Central memory CD8-positive, alpha-beta T cell (primary cell): ENCODE measurements at regions not wholly inside any gene's neighbourhood (a gene's known extent, or its start where the extent isn't known, plus 50 kb on each side); places are given as distances from the start of the nearest gene placed in this dataset.
"Not testable (repeated sequence)": the region's sequence is repeated elsewhere in the genome, so short reads cannot be mapped to it uniquely, and the experiment has no call there.

Experiments used
- ATAC-seq: fragments of 150-1000 bp; cut with Tn5 transposase; replicated peaks from 2 replicates; pipeline ENCODE4 v1.10.0; 2022; ENCODE audit warnings: mild to moderate bottlenecking, moderate FRiP score, moderate number of reproducible peaks; ENCODE audit not compliant: poor library complexity, severe bottlenecking; ENCODE audit errors: extremely low read depth
- DNase-seq, 2 donors: peaks; one replicate each; pipeline ENCODE4 v3.0.0; 2021; ENCODE audit warnings: low spot score in 2 of 2
- H3K27ac Mint-ChIP-seq: one replicate; pipeline ENCODE4 v1.8.0; 2022; ENCODE audit warnings: low read depth, mild to moderate bottlenecking, moderate library complexity, mixed read lengths
- H3K27me3 Mint-ChIP-seq: one replicate; pipeline ENCODE4 v1.8.0; 2022; ENCODE audit warnings: mixed read lengths
- H3K36me3 Mint-ChIP-seq: one replicate; pipeline ENCODE4 v1.8.0; 2022; ENCODE audit warnings: mild to moderate bottlenecking, moderate library complexity, mixed read lengths; ENCODE audit not compliant: insufficient read depth
- H3K4me1 Mint-ChIP-seq: one replicate; pipeline ENCODE4 v1.8.0; 2022; ENCODE audit warnings: mixed read lengths
- H3K4me3 Mint-ChIP-seq: one replicate; pipeline ENCODE4 v1.8.0; 2022; ENCODE audit warnings: mild to moderate bottlenecking, moderate library complexity, mixed read lengths
- H3K9me3 Mint-ChIP-seq: one replicate; pipeline ENCODE4 v1.8.0; 2022; ENCODE audit warnings: mixed read lengths

DNA sequence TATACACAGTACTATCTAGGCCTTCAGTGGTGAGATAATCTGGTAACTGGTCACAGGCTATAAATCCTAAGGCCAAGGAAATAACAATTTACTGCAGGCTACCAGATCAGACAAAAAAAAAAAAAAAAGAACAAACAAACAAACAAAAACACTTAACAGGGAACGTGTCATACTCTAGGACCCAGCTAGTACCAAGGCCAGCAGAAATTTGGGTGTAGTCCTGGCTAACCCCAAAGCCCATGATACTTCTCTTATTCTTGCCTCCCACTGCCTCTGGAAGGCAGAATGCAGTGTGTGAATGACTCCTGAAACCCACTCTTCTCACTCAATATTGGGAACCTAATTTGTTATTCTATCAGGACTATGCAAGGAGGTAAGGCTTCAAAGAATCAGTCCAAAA is 53.7 kb upstream of the ST3GAL6 start:
- no peak overlapping the region for H3K27ac Mint-ChIP-seq
- DNase-seq = no peak
- H3K4me3 Mint-ChIP-seq = no peak overlapping the region

DNA sequence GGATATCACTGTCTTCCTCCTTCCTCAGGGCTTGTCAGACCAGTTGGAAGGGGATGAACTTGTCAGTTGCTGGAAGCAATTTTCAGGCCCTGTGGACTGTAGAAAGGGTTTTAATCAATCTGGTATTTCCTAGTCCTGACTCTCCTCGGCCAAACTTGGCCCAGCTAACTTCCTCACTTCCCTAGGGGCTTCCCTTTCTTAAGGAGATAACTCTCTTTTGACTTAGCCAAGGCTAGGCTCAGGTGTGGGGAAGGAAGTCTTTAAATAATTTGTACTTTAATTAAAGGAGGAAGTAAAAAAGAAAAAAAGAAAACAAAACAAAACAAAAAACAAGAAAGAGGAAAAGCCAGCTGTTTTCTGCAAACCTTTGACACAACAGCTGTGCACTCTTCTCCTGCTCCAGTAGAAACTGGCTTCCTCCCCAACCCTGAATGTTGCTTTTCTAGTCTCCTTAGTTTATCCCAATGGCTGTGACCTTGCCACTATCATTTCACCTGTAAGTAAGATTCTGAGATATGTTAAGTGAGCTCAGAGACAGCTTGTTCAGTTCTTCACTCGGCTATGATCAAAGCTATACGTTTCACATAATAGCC is 53.0 kb upstream of the ST3GAL6 start:
- Mint-ChIP-seq H3K4me1 (no peaks in the 10 kb centered on the region), H3K27me3 (peaks cover 42% of the 10 kb centered on the region), H3K9me3 (no peaks in the 10 kb centered on the region), H3K4me3 (no peak overlapping the region), H3K27ac (no peak overlapping the region), H3K36me3 (no peaks in the 10 kb centered on the region)
- ATAC-seq (no peak), DNase-seq (no peak)

More for the DNA sequence above, 53.7 kb upstream of the ST3GAL6 start:
- Mint-ChIP-seq H3K9me3 (no peaks in the 10 kb centered on the region), H3K36me3 (no peaks in the 10 kb centered on the region), H3K27me3 (peaks cover 42% of the 10 kb centered on the region), H3K4me1 (no peaks in the 10 kb centered on the region)
- ATAC-seq = no peak

DNA sequence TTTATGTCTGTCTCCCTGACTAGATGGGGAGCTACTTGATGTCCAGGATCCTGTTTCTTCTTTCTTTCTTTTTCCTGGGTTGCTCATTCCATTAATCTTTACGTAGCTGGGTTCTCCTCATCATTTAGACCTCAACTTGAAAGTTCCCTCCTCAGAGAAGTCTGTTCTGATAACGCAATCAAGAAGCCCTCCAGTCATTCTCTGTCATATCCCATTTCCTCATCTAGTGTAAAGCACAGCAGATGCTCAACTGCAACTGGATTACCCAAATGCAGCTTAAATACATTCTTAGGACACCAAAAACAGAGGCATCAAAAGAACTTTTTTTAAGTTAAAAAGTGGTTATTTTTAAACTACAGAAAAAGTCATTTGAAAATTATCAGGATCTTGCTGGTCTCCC is 51.7 kb upstream of the ST3GAL6 start:
- H3K4me1 Mint-ChIP-seq = no peaks in the 10 kb centered on the region
- H3K36me3 Mint-ChIP-seq = no peaks in the 10 kb centered on the region
- H3K27ac Mint-ChIP-seq = no peak overlapping the region
- H3K4me3 Mint-ChIP-seq = no peak overlapping the region
- peaks cover 42% of the 10 kb centered on the region for H3K27me3 Mint-ChIP-seq
- DNase-seq = no peak
- no peaks in the 10 kb centered on the region for H3K9me3 Mint-ChIP-seq
- ATAC-seq = no peak

DNA sequence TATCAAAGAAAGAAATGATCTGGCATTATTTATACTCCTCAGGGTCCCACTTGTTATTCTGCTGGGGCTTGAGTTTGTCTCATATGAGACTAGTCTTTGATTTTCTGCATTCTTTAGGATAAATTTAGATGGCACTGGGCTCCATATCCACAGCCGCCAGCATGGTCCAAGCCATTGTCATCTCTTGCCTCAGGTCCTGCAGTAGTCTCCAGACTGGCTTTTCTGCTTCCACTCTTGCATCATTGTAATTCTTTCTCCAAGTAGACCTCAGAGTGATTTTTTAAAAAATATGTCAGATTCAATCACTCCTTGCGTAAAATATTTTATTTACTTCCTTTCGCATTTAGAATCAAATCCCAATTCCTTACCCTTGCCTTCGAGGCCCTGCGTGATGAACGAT is 50.4 kb upstream of the ST3GAL6 start:
- ATAC-seq = no peak
- DNase-seq = no peak
- Mint-ChIP-seq H3K4me3 (no peak overlapping the region), H3K36me3 (no peaks in the 10 kb centered on the region), H3K4me1 (no peaks in the 10 kb centered on the region), H3K27ac (no peak overlapping the region), H3K9me3 (no peaks in the 10 kb centered on the region), H3K27me3 (peaks cover 32% of the 10 kb centered on the region)

DNA sequence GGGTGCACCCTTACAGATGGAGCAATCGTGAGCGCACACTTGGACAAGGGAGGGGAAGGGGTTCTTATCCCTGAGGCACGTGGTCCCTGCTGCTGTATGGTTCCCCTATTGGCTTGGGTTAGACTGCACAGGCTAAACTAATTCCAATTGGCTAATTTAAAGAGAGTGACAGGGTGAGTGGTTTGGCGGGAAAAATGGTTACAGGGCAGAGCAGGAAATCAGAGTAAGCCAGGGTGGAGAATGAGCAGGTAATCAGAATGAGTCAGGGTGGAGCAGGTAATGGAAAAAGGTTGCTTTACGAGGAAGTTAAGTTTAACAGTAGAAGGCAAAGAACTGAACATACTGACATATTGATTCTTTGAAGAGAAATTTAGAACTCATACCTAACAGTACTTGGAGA is 49.8 kb upstream of the ST3GAL6 start:
- peaks cover 29% of the 10 kb centered on the region for H3K27me3 Mint-ChIP-seq
- ATAC-seq, H3K36me3 Mint-ChIP-seq, H3K27ac Mint-ChIP-seq, DNase-seq, H3K4me3 Mint-ChIP-seq, H3K4me1 Mint-ChIP-seq, H3K9me3 Mint-ChIP-seq: not testable (repeated sequence)
